ENCODE measurements at regions not wholly inside any gene's neighbourhood (a gene's known extent, or its start where the extent isn't known, plus 50 kb on each side); places are given as distances from the start of the nearest gene placed in this dataset.
"Not testable (repeated sequence)": the region's sequence is repeated elsewhere in the genome, so short reads cannot be mapped to it uniquely, and the experiment has no call there.

DNA sequence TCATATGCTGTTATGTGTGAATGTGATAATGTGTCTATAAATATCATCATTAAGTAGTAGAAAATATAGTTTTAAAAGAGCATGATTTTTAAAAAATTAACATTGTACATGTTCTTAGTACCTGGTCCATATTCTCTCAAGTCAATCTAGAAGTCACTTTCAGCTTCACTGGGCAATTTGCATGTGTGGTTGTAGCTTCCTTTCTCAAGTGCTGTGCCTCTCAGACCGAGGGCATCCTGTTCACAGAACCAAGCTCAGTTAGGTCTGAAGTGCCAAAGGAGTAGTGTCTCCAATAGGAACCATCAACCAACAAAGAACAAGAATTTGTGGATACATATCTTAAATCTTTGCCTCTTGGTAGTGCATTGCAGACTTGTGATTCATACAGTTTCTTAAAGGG lies 541.8 kb upstream of the SLC10A2 start:
- no peak for DNase-seq (ENCODE audit: low read depth, low spot score)

GRCh38 chr13:103605546-103606326 lies 539.5 kb upstream of the SLC10A2 start:
- DNase-seq (ENCODE audit: low read depth, low spot score) = no peak

- not testable (repeated sequence) for DNase-seq (ENCODE audit: low read depth, low spot score)
Measured at GRCh38 chr13:103599870-103600269, 533.7 kb upstream of the SLC10A2 start.

- no peak for DNase-seq (ENCODE audit: low read depth, low spot score)
Measured at GRCh38 chr13:103598671-103599070, 532.5 kb upstream of the SLC10A2 start.

DNA sequence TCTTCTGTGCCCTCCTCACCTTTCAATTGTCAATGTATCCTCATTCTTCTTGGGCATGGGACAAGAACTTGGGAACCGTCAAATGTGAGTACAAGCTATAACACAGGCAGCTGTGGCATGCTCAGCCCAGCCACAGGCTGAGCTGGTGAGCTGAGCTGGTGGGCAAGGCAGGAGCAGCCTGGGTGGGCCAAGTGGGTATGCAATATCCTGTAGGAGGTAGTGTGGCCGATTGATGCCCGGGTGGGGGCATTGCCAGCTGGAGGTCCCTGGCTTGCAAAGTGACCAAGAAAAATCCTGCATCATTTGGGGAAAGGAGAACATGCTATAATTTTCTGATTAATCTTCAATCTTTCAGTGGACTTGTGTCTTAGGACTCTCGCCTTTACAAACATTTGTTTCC lies 507.2 kb upstream of the SLC10A2 start:
- DNase-seq (ENCODE audit: low read depth, low spot score) = no peak

GRCh38 chr13:103568314-103568713 lies 502.1 kb upstream of the SLC10A2 start:
- DNase-seq (ENCODE audit: low read depth, low spot score) = no peak

DNA sequence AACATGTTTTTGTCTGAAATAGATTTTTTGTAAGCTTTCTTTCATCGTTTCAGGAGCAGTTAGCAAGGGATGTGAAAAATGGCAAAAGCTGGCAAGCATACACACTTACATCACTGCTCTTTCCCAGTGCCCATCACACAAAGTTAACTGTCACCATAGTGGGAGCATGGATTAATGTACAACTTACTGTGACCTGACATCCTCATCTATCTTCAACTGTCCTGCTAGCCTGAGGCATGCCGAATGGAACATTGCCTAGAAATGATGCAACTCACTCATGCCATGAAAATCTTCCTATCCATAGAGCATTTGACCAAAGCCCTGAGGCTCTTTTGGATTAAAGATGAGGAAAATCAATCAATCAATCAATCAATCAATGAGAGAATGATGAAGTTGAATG lies 491.7 kb upstream of the SLC10A2 start:
- DNase-seq (ENCODE audit: low read depth, low spot score) = no peak

GRCh38 chr13:103556681-103557080 lies 490.5 kb upstream of the SLC10A2 start:
- no peak for DNase-seq (ENCODE audit: low read depth, low spot score)

- DNase-seq (ENCODE audit: low read depth, low spot score) = no peak
Measured at GRCh38 chr13:103547914-103548313, 481.7 kb upstream of the SLC10A2 start.

- DNase-seq (ENCODE audit: low read depth, low spot score) = no peak
Measured at GRCh38 chr13:103546271-103546670, 480.1 kb upstream of the SLC10A2 start.

DNA sequence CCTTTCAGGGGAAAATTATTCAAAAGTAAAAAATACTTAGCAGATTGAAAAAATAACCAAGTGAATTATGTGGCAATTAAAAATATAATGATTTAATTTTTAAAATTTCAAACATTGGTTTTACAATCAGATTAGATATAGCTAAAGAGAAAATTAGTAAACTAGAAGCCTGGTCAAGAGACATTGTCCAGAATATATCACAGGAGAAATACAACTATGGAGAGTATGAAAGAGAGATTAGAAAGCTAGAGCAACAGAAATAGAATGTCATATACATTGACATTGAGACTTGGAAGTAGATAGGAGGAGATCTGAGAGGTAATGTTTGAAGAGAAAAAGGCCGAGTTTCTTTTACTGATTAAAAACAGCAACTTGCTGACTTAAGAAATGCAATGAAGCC lies 476.4 kb upstream of the SLC10A2 start:
- DNase-seq (ENCODE audit: low read depth, low spot score) = no peak

DNA sequence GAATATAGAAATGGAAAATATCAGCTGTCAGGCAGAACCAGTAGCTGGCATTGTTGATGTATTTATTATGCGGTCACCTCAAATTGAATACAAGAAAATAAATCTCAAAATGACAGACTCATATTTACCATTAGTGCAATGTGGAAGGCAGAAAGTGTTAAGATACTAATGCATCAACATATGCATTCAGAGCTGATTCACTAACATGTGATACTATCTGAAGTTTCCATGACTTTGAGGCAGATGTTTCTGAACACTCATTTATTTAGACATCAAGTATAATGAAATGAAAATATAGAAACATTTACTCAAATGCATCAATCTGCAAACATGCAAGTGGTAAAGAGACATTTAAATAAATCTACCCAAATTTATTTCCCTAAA lies 474.2 kb upstream of the SLC10A2 start:
- DNase-seq (ENCODE audit: low read depth, low spot score) = no peak

- DNase-seq (ENCODE audit: low read depth, low spot score) = no peak
Measured at GRCh38 chr13:103539721-103540381, 473.6 kb upstream of the SLC10A2 start.

DNA sequence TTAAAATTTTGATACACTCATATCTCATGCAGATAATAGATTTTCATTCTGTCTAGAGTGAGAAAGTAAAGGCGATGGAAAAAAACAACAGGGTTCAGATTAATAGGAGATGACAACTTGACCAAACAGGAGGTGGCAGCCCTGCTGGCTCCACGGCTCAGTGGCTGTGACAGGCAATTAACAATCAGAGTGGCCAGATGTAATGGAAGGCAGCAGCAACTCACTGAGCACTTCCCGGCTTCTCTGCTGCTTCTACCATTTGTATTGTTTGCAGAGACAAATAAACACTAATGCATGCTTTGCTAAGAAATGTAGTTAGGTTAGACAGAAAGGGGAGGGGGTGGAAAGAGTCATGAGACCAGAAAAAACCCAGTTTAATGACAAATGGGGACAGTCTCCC lies 473.0 kb upstream of the SLC10A2 start:
- DNase-seq (ENCODE audit: low read depth, low spot score) = no peak

DNA sequence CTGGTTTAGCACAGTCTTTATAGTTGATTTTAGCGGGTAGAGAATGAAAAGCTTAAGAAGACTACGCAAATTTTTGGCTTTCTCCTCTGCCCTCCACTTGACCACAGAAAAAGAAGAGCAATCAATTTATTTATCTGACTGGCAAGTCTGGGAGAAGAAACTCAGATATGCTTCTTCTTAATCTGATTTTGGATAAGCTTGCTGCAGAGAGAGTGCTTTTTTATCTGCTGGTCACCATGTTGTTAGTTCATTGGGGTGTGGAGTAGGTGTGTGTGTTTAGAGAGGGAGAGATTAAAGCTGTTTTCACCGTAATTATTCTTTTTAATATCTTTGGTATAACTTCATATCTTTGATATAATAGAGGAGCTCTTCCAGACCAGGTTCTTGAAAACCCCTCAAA lies 471.4 kb upstream of the SLC10A2 start:
- no peak for DNase-seq (ENCODE audit: low read depth, low spot score)

- no peak for DNase-seq (ENCODE audit: low read depth, low spot score)
Measured at GRCh38 chr13:103531278-103531677, 465.1 kb upstream of the SLC10A2 start.

DNA sequence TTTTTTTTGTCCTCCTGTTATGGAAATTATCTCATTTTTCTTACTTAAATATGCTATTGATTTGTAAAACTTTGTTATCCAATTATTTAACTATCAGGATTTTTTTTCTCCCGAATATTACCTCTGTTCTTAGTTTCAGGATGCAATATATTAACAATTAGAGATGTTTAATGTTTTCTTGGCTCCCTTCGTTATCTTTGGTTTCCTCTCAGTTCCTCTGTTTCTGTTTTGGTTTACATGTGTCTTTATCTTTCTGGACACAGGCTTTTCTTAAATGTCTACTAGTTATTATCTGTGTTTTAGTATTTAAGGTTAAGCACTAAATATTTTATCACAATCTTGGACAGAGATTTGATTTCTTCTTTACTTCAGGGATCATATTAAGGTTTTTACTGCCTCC lies 462.2 kb upstream of the SLC10A2 start:
- DNase-seq (ENCODE audit: low read depth, low spot score) = no peak

GRCh38 chr13:103525530-103525929 lies 459.3 kb upstream of the SLC10A2 start:
- DNase-seq (ENCODE audit: low read depth, low spot score) = no peak

- DNase-seq (ENCODE audit: low read depth, low spot score) = no peak
Measured at GRCh38 chr13:103523858-103524257, 457.6 kb upstream of the SLC10A2 start.

DNA sequence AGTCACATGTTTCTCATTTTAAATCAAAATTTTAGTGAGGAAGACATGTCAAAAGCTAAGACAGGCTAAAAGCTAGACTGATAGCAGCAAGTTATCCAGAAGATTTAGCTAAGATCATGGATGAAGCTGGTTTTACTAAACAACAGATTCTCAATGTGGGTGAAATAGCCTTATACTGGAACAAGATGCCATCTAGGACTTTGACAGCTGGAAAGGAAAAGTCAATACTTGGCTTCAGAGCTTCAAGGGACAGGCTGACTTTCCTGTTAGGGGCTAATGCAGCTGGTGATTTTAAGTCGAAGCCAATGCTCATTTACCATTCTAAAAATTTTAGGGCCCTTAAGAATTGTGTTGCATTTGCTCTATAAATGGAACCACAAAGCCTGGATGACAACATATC lies 455.3 kb upstream of the SLC10A2 start:
- DNase-seq (ENCODE audit: low read depth, low spot score) = no peak

DNA sequence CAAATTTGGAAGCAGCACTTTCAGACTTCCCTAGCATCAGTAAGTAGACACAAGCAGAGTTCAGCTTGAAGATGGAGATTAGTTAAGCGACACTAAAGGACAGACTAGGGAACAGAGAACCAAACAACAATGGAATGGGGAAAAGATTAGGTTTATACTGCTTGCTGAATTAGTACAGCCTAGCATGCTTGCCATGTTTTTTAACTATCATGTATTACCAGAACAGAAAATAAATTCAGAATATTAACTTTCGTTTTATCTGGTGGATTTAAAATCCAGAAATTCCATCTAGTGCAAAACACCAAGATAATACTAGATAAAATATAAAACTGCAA lies 451.5 kb upstream of the SLC10A2 start:
- no peak for DNase-seq (ENCODE audit: low read depth, low spot score)

DNA sequence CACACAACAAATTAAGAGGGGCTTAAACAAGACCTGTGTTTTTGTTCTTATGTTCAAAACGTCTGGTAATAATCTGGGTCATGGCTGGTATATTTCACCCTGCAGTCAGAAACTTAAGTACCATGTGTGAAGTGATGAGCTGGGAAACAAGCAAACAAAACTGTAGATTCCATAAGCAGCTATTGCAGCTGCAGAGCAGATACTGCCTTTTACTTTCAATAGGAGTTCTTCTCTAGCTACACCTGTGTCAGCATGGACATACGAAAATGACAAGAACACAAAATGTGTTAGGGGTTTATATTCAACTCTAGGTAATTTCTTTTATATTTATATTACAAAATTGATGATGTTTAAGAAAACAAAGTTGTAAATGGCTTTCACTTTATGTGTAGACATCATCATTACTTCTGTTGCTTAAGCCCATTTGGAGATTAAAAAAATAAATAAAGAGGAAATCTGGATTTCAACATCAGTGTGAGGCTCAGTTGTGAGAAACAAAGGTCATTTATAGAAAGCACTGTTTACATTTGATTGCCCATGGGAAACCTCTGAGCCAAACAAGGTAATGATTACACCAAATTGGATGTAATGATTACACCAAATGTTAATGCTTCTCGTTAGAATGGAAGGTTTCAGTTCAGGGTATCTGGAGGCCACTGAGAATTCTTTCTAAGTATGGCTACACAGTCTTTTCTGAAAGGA lies 451.0 kb upstream of the SLC10A2 start:
- DNase-seq (ENCODE audit: low read depth, low spot score) = no peak
